C4-2B (cell line): ENCODE measurements at regions not wholly inside any gene's neighbourhood (a gene's known extent, or its start where the extent isn't known, plus 50 kb on each side); places are given as distances from the start of the nearest gene placed in this dataset.

Experiments used
- ZFX ChIP-seq: fragments of 450-650 bp; IDR thresholded peaks from 2 replicates; pipeline ENCODE4 v1.6.1; 2017
- TF ChIP-seq, protein P1 (sequence below): fragments of 450-650 bp; conservative IDR thresholded peaks from 2 replicates; pipeline ENCODE4 v1.5.1; 2017; ENCODE audit warnings: mild to moderate bottlenecking

- TF ChIP-seq, protein P1, sequence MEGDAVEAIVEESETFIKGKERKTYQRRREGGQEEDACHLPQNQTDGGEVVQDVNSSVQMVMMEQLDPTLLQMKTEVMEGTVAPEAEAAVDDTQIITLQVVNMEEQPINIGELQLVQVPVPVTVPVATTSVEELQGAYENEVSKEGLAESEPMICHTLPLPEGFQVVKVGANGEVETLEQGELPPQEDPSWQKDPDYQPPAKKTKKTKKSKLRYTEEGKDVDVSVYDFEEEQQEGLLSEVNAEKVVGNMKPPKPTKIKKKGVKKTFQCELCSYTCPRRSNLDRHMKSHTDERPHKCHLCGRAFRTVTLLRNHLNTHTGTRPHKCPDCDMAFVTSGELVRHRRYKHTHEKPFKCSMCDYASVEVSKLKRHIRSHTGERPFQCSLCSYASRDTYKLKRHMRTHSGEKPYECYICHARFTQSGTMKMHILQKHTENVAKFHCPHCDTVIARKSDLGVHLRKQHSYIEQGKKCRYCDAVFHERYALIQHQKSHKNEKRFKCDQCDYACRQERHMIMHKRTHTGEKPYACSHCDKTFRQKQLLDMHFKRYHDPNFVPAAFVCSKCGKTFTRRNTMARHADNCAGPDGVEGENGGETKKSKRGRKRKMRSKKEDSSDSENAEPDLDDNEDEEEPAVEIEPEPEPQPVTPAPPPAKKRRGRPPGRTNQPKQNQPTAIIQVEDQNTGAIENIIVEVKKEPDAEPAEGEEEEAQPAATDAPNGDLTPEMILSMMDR, result no peak
- TF ChIP-seq ZFX, result no peak
Observed at GRCh38 chr2:15760232-15760910, 168.7 kb downstream of the DDX1 start.
